Mammary epithelial cell (primary cell): ENCODE measurements at regions not wholly inside any gene's neighbourhood (a gene's known extent, or its start where the extent isn't known, plus 50 kb on each side); places are given as distances from the start of the nearest gene placed in this dataset.

Experiments used
- EZH2 ChIP-seq: IDR thresholded peaks from 2 replicates; pipeline ENCODE4 v1.6.1; 2012; ENCODE audit warnings: low read length, inconsistent platforms, borderline replicate concordance
- TF ChIP-seq, protein P1 (sequence below), 2 donors: IDR thresholded peaks in 1 of 2; conservative IDR thresholded peaks in 1 of 2; 2 replicates each; pipeline ENCODE4 v1.5.1; 2011 to 2012; ENCODE audit warnings: inconsistent platforms in 2 of 2, low read length in 2 of 2, mild to moderate bottlenecking in 2 of 2, control low read depth in 1 of 2, low read depth in 1 of 2; ENCODE audit not compliant: insufficient read depth in 1 of 2; ENCODE audit errors: extremely low read depth in 1 of 2

DNA sequence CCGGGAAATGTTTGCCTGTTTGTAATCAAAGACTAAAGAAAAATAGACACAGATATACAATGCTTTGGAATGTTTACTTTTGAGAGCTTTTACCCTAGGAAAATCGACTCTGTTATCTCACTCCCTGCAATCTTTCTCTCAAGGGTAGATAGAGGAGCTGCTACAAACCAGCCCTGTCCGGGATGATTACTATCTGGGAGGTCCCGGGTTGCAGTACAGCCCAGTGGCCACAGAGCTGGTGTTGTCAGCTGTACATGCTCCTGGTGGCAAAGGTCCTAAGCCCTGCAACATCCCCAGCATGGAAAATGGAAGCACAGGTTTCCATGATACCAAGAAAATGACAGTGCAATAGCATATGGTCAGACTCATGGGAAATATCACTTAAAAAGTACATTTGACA, 570.5 kb upstream of the SOX11 start:
- TF ChIP-seq, protein P1, sequence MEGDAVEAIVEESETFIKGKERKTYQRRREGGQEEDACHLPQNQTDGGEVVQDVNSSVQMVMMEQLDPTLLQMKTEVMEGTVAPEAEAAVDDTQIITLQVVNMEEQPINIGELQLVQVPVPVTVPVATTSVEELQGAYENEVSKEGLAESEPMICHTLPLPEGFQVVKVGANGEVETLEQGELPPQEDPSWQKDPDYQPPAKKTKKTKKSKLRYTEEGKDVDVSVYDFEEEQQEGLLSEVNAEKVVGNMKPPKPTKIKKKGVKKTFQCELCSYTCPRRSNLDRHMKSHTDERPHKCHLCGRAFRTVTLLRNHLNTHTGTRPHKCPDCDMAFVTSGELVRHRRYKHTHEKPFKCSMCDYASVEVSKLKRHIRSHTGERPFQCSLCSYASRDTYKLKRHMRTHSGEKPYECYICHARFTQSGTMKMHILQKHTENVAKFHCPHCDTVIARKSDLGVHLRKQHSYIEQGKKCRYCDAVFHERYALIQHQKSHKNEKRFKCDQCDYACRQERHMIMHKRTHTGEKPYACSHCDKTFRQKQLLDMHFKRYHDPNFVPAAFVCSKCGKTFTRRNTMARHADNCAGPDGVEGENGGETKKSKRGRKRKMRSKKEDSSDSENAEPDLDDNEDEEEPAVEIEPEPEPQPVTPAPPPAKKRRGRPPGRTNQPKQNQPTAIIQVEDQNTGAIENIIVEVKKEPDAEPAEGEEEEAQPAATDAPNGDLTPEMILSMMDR (conservative IDR thresholded peaks at IDR 0.05 in 1 of 2, IDR thresholded peaks at IDR 0.05 in 1 of 2; ENCODE audit: extremely low read depth in 1 of 2, insufficient read depth in 1 of 2, low read depth in 1 of 2, low read length in 2 of 2), result no peak
- no peak for TF ChIP-seq EZH2
